Neural cell (in vitro differentiated cells): ENCODE measurements at regions not wholly inside any gene's neighbourhood (a gene's known extent, or its start where the extent isn't known, plus 50 kb on each side); places are given as distances from the start of the nearest gene placed in this dataset.

Experiments
- H2AFZ ChIP-seq: fragments of 200-600, 300-800 bp; sonication (generic), shearing (Covaris generic); 2 replicates; pipeline ENCODE4 v1.6.0; 2014; ENCODE audit warnings: low read depth, mild to moderate bottlenecking, antibody characterized with exemption, low read length, moderate library complexity
- H3F3A ChIP-seq: fragments of 200-600 bp; shearing (Covaris generic); 2 replicates; pipeline ENCODE4 v1.6.1; 2016; ENCODE audit warnings: mild to moderate bottlenecking, moderate library complexity, mixed read lengths, antibody characterized with exemption, low read length; ENCODE audit not compliant: insufficient read depth, poor library complexity, severe bottlenecking
- H3K27ac ChIP-seq: fragments of 200-600, 300-800 bp; sonication (generic), shearing (Covaris generic); 2 replicates; pipeline ENCODE4 v1.5.1; 2014; ENCODE audit warnings: mild to moderate bottlenecking, low read length, moderate library complexity
- H3K27me3 ChIP-seq: fragments of 300-800, 200-600 bp; sonication (generic), shearing (Covaris generic); 2 replicates; pipeline ENCODE4 v1.6.0; 2014; ENCODE audit warnings: mild to moderate bottlenecking, low read depth, low read length, moderate library complexity; ENCODE audit not compliant: insufficient read depth
- H3K36me3 ChIP-seq: fragments of 300-800, 200-600 bp; sonication (generic), shearing (Covaris generic); 2 replicates; pipeline ENCODE4 v1.5.1; 2014; ENCODE audit warnings: mild to moderate bottlenecking, antibody characterized with exemption, low read length, moderate library complexity; ENCODE audit not compliant: insufficient read depth
- H3K4me2 ChIP-seq: fragments of 300-800, 200-600 bp; sonication (generic), shearing (Covaris generic); 2 replicates; pipeline ENCODE4 v1.6.0; 2014; ENCODE audit warnings: mild to moderate bottlenecking, low read length
- H3K4me3 ChIP-seq: fragments of 300-800, 200-600 bp; sonication (generic), shearing (Covaris generic); 2 replicates; pipeline ENCODE4 v1.5.1; 2014; ENCODE audit warnings: mild to moderate bottlenecking, low read length, moderate library complexity
- H3K79me2 ChIP-seq: fragments of 200-600 bp; shearing (Covaris generic); replicated peaks from 2 replicates; pipeline ENCODE4 v1.6.0; 2014; ENCODE audit warnings: mild to moderate bottlenecking, low read length, moderate library complexity; ENCODE audit not compliant: insufficient read depth
- H3K9ac ChIP-seq: fragments of 300-800, 200-600 bp; sonication (generic), shearing (Covaris generic); 2 replicates; pipeline ENCODE4 v1.6.1; 2016; ENCODE audit warnings: mild to moderate bottlenecking, low read length, mixed read lengths
- H3K9me2 ChIP-seq: fragments of 200-600 bp; shearing (Covaris generic); 2 replicates; pipeline ENCODE4 v1.6.1; 2016; ENCODE audit warnings: mild to moderate bottlenecking, low read length, mixed read lengths; ENCODE audit not compliant: insufficient read depth
- H3K9me3 ChIP-seq: fragments of 200-600, 300-800 bp; sonication (generic), shearing (Covaris generic); 2 replicates; pipeline ENCODE4 v1.6.1; 2016; ENCODE audit warnings: mild to moderate bottlenecking, mixed run types, low read length, moderate library complexity, mixed read lengths
- H4K20me1 ChIP-seq: fragments of 200-600 bp; shearing (Covaris generic); 2 replicates; pipeline ENCODE4 v1.6.1; 2016; ENCODE audit warnings: mild to moderate bottlenecking, mixed run types; ENCODE audit not compliant: insufficient read depth
- EP300 ChIP-seq: fragments of 450-650 bp; conservative IDR thresholded peaks from 2 replicates; pipeline ENCODE4 v1.6.1; 2014; ENCODE audit warnings: antibody characterized with exemption, mild to moderate bottlenecking, moderate library complexity; ENCODE audit not compliant: poor library complexity, severe bottlenecking
- EZH2 ChIP-seq: fragments of 200-600, 300-800 bp; shearing (Covaris generic), sonication (generic); IDR thresholded peaks from 2 replicates; pipeline ENCODE4 v1.6.1; 2014; ENCODE audit warnings: antibody characterized with exemption, low read length, borderline replicate concordance, mild to moderate bottlenecking; ENCODE audit not compliant: insufficient read depth, poor library complexity, severe bottlenecking
- MXI1 ChIP-seq: fragments of 450-650 bp; conservative IDR thresholded peaks from 2 replicates; pipeline ENCODE4 v1.6.1; 2014; ENCODE audit warnings: antibody characterized with exemption, mild to moderate bottlenecking; ENCODE audit not compliant: poor library complexity, severe bottlenecking
- POLR2AphosphoS5 ChIP-seq: IDR thresholded peaks from 2 replicates; pipeline ENCODE4 v1.6.1; 2012
- RAD21 ChIP-seq: fragments of 450-650 bp; conservative IDR thresholded peaks from 2 replicates; pipeline ENCODE4 v1.6.1; 2014; ENCODE audit warnings: antibody characterized with exemption, mild to moderate bottlenecking, moderate library complexity
- SMC3 ChIP-seq: fragments of 450-650 bp; conservative IDR thresholded peaks from 2 replicates; pipeline ENCODE4 v1.6.1; 2014; ENCODE audit warnings: antibody characterized with exemption, mild to moderate bottlenecking, moderate library complexity; ENCODE audit not compliant: poor library complexity
- TAF1 ChIP-seq: IDR thresholded peaks from 2 replicates; pipeline ENCODE4 v1.6.1; 2012; ENCODE audit warnings: low read depth
- TF ChIP-seq, protein P1 (sequence below): IDR thresholded peaks from 2 replicates; pipeline ENCODE4 v1.6.1; 2012; ENCODE audit warnings: borderline replicate concordance
- TF ChIP-seq, protein P2 (sequence below): fragments of 450-650 bp; IDR thresholded peaks from 2 replicates; pipeline ENCODE4 v1.5.1; 2014; ENCODE audit warnings: antibody characterized with exemption, mild to moderate bottlenecking, moderate library complexity; ENCODE audit not compliant: poor library complexity, severe bottlenecking

DNA sequence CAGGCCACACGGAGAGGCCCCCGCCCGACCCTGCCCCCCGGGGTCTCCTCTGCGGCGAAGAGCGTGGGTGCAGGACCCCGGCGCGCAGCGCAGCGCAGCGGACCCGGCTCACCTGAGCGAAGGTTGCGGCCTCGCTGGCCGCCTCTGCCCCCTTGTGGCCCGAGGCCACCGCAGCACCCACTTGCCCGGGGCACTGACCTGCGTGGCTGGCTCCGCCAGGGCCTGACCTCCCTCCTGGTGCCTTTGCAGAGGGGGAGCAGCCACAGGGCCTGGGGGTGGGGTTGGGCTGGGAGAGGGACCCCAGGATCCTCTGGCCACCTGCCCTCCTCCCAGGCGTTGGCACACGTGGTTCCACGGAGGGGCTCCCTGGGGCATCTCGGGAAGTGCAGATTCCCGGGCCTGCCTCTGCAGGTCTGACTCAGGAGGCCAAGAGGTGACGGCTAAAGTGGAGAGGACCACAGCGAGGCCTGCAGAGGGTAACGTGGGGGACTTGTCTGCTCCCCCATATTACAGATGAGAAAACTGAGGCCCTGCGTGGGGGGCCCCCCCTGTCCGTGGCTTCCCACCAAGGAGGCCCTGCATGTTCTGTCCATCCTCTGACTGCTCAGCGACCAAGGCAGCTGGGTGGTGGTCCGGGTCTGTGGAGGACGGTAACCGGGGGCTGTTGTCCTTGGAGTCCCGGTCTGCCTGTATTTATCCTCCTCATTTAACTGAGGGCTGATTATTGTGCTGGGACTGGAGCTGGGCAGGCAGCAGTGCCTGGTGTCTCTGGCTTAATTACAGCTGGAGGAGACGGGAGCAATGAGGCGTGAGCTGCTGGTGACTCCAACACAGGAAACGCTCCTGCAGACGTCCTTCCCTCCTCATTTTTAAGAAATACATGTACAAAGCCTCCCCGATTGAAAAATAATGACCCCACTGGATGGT is 67.9 kb upstream of the BEGAIN start:
- no peak overlapping the region for H3K4me3 ChIP-seq
- H3K27ac ChIP-seq, result no peak overlapping the region
- H3K9me3 ChIP-seq, result no peaks in the 10 kb centered on the region
- TF ChIP-seq EP300 (no peak), RAD21 (peak; percentile 16), SMC3 (peak; percentile 28), MXI1 (no peak), TAF1 (no peak), EZH2 (no peak), POLR2AphosphoS5 (no peak)
- TF ChIP-seq, protein P1, sequence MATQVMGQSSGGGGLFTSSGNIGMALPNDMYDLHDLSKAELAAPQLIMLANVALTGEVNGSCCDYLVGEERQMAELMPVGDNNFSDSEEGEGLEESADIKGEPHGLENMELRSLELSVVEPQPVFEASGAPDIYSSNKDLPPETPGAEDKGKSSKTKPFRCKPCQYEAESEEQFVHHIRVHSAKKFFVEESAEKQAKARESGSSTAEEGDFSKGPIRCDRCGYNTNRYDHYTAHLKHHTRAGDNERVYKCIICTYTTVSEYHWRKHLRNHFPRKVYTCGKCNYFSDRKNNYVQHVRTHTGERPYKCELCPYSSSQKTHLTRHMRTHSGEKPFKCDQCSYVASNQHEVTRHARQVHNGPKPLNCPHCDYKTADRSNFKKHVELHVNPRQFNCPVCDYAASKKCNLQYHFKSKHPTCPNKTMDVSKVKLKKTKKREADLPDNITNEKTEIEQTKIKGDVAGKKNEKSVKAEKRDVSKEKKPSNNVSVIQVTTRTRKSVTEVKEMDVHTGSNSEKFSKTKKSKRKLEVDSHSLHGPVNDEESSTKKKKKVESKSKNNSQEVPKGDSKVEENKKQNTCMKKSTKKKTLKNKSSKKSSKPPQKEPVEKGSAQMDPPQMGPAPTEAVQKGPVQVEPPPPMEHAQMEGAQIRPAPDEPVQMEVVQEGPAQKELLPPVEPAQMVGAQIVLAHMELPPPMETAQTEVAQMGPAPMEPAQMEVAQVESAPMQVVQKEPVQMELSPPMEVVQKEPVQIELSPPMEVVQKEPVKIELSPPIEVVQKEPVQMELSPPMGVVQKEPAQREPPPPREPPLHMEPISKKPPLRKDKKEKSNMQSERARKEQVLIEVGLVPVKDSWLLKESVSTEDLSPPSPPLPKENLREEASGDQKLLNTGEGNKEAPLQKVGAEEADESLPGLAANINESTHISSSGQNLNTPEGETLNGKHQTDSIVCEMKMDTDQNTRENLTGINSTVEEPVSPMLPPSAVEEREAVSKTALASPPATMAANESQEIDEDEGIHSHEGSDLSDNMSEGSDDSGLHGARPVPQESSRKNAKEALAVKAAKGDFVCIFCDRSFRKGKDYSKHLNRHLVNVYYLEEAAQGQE, result no peak
- TF ChIP-seq, protein P2, sequence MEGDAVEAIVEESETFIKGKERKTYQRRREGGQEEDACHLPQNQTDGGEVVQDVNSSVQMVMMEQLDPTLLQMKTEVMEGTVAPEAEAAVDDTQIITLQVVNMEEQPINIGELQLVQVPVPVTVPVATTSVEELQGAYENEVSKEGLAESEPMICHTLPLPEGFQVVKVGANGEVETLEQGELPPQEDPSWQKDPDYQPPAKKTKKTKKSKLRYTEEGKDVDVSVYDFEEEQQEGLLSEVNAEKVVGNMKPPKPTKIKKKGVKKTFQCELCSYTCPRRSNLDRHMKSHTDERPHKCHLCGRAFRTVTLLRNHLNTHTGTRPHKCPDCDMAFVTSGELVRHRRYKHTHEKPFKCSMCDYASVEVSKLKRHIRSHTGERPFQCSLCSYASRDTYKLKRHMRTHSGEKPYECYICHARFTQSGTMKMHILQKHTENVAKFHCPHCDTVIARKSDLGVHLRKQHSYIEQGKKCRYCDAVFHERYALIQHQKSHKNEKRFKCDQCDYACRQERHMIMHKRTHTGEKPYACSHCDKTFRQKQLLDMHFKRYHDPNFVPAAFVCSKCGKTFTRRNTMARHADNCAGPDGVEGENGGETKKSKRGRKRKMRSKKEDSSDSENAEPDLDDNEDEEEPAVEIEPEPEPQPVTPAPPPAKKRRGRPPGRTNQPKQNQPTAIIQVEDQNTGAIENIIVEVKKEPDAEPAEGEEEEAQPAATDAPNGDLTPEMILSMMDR, result peak; percentile 24
- H3F3A ChIP-seq, result no peaks in the 10 kb centered on the region
- no peak overlapping the region for H3K4me2 ChIP-seq
- H3K79me2 ChIP-seq, result no peaks in the 10 kb centered on the region
- no peak overlapping the region for H2AFZ ChIP-seq
- no peaks in the 10 kb centered on the region for H4K20me1 ChIP-seq
- no peaks in the 10 kb centered on the region for H3K36me3 ChIP-seq
- H3K9me2 ChIP-seq, result no peaks in the 10 kb centered on the region
- no peaks in the 10 kb centered on the region for H3K27me3 ChIP-seq
- H3K9ac ChIP-seq, result no peak overlapping the region

DNA sequence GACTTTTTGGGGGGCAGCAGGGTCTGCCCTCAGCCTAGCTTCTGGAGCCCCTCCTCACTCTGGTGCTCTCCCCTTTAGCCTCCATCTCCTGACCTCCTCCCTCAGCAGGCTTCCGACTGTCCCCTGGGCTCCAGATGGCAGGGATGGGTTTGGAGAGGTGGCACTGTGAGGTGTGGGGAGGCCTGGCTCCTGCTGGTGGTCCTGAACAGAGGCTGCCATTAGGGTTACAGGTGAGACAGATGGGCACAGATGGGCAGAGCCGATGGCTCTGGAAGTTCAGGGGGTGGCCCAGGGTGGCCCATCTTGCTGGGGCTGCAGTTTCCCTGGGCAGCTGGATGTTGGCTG is 68.5 kb upstream of the BEGAIN start:
- no peak overlapping the region for H3K27ac ChIP-seq
- no peak overlapping the region for H3K9ac ChIP-seq
- no peaks in the 10 kb centered on the region for H3K9me2 ChIP-seq
- H3K36me3 ChIP-seq, result no peaks in the 10 kb centered on the region
- no peaks in the 10 kb centered on the region for H3K9me3 ChIP-seq
- H4K20me1 ChIP-seq, result no peaks in the 10 kb centered on the region
- H3K4me3 ChIP-seq, result no peak overlapping the region
- no peaks in the 10 kb centered on the region for H3K27me3 ChIP-seq
- no peaks in the 10 kb centered on the region for H3F3A ChIP-seq
- TF ChIP-seq TAF1, result no peak
- TF ChIP-seq EP300, result no peak
- TF ChIP-seq POLR2AphosphoS5, result no peak
- no peak for TF ChIP-seq EZH2
- TF ChIP-seq MXI1, result no peak
- TF ChIP-seq, protein P2, result no peak
- no peak for TF ChIP-seq RAD21
- TF ChIP-seq, protein P1, result no peak
- no peak for TF ChIP-seq SMC3
- H2AFZ ChIP-seq, result no peak overlapping the region
- H3K79me2 ChIP-seq, result no peaks in the 10 kb centered on the region
- H3K4me2 ChIP-seq, result no peak overlapping the region
